ENCODE measurements at regions not wholly inside any gene's neighbourhood (a gene's known extent, or its start where the extent isn't known, plus 50 kb on each side); places are given as distances from the start of the nearest gene placed in this dataset.

DNA sequence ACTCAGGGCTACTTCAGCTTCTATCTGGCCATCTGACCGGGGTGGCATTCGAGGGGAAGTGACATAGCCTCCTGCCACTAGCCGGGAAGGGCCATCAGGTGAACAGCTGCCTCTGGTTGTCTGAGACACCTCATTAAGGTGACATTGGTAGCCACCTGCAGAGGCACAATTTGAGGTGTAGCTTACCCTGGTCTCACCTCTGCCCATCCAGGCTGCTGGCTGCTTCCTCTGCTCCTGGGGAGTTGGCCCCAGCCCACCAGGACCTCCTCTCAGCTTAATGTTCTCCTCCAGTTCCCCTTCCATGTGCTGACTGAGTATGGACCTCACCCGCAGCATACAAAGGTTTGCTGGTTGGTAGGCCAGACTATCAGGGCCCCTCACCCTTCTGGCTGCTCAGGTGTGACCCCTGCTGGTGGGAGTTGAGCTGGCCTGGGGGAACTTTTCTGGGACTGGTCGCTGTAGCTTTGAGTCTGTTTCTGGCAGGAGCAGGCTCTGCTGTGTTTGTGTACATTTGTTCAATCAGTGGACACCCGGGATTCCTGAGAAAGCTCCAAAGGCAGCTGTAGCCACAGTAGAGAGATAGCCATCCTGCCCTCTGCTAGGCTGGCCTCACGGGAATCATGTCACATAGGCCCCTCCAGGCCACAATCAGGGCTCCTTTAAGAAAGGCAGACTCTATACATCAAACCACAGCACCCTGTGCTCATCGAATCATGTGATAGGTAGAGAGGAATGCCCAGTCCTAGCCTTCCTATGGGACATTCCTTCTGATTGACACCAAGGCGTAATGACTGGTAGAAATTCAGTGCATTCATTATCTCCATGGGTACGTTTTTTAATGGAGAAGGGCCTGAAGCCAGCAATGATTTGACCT lies 295.1 kb upstream of the PLET1 start:
- H3K27ac ChIP-seq (ENCODE audit: low read length): no peak overlapping the region
- H2AFZ ChIP-seq (ENCODE audit: low read depth, low read length): no peak overlapping the region
- no peaks in the 10 kb centered on the region for H4K20me1 ChIP-seq (ENCODE audit: insufficient read depth, low read length)
- no peaks in the 10 kb centered on the region for H3K4me1 ChIP-seq (ENCODE audit: low read length)
- H3K79me2 ChIP-seq (ENCODE audit: low read length): no peaks in the 10 kb centered on the region
- peaks cover 23% of the 10 kb centered on the region for H3K27me3 ChIP-seq (ENCODE audit: low read depth, low read length)
- H3K4me3 ChIP-seq (ENCODE audit: low read length): no peak overlapping the region
- no peak overlapping the region for H3K9ac ChIP-seq (ENCODE audit: low read length)
- H3K4me2 ChIP-seq (ENCODE audit: low read length): no peak overlapping the region
- H3K36me3 ChIP-seq (replicated peaks; ENCODE audit: low read depth, low read length): no peaks in the 10 kb centered on the region
- no peak for TF ChIP-seq EZH2phosphoT487 (IDR thresholded peaks at IDR 0.05; ENCODE audit: low read depth)
- TF ChIP-seq, protein P1, sequence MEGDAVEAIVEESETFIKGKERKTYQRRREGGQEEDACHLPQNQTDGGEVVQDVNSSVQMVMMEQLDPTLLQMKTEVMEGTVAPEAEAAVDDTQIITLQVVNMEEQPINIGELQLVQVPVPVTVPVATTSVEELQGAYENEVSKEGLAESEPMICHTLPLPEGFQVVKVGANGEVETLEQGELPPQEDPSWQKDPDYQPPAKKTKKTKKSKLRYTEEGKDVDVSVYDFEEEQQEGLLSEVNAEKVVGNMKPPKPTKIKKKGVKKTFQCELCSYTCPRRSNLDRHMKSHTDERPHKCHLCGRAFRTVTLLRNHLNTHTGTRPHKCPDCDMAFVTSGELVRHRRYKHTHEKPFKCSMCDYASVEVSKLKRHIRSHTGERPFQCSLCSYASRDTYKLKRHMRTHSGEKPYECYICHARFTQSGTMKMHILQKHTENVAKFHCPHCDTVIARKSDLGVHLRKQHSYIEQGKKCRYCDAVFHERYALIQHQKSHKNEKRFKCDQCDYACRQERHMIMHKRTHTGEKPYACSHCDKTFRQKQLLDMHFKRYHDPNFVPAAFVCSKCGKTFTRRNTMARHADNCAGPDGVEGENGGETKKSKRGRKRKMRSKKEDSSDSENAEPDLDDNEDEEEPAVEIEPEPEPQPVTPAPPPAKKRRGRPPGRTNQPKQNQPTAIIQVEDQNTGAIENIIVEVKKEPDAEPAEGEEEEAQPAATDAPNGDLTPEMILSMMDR (IDR thresholded peaks at IDR 0.05; ENCODE audit: low read depth, low read length): peak; percentile 65
- H3K9me3 ChIP-seq (ENCODE audit: insufficient read depth, low read length): no peaks in the 10 kb centered on the region

DNA sequence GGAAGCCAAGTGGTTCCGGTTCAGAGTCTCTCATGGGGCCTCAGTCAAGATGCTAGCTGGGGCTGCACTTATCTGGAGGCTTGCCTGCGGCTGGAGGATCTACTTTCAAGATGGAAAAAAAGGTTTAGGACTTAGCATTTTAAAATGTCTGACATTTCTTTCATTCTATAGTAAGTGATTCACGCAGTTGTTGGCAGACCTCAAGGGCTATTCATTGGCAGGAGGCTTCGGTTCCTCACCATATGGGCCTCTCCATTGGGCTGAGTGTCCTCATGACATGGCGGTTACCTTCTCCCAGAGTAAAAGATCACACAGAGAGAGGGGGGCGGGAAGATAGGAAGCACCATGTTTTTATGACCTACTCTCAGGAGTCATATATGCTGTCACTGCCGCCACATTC lies 298.0 kb upstream of the PLET1 start:
- peaks cover 28% of the 10 kb centered on the region for H3K27me3 ChIP-seq (ENCODE audit: low read depth, low read length)
- no peaks in the 10 kb centered on the region for H3K79me2 ChIP-seq (ENCODE audit: low read length)
- H3K4me2 ChIP-seq (ENCODE audit: low read length): no peak overlapping the region
- H3K4me1 ChIP-seq (ENCODE audit: low read length): no peaks in the 10 kb centered on the region
- H3K9ac ChIP-seq (ENCODE audit: low read length): no peak overlapping the region
- no peak overlapping the region for H2AFZ ChIP-seq (ENCODE audit: low read depth, low read length)
- H3K36me3 ChIP-seq (replicated peaks; ENCODE audit: low read depth, low read length): no peaks in the 10 kb centered on the region
- TF ChIP-seq EZH2phosphoT487 (IDR thresholded peaks at IDR 0.05; ENCODE audit: low read depth): no peak
- TF ChIP-seq, protein P1 (IDR thresholded peaks at IDR 0.05; ENCODE audit: low read depth, low read length): no peak
- H3K27ac ChIP-seq (ENCODE audit: low read length): no peak overlapping the region
- no peak overlapping the region for H3K4me3 ChIP-seq (ENCODE audit: low read length)
- H3K9me3 ChIP-seq (ENCODE audit: insufficient read depth, low read length): no peaks in the 10 kb centered on the region
- no peaks in the 10 kb centered on the region for H4K20me1 ChIP-seq (ENCODE audit: insufficient read depth, low read length)

DNA sequence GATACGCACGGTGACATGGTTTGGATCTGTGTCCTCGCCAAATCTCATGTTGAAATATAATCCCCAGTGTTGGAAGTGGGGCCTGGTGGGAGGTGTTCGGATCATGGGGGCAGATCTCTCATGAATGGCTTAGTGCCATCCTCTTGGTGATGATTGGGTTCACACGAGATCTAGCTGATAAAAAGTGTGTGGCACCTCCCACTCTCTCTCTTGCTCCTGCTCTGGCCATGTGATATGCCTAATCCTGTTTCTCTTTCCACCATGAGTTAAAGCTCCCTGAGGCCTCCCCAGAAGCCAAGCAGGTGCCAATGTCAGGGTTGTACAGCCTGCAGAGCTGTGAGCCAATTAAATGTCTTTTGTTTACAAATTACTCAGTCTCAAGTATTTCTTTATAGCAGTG lies 303.1 kb upstream of the PLET1 start:
- Histone ChIP-seq H3K4me1 (ENCODE audit: low read length) (no peaks in the 10 kb centered on the region), H3K9ac (ENCODE audit: low read length) (no peak overlapping the region), H3K9me3 (ENCODE audit: insufficient read depth, low read length) (no peaks in the 10 kb centered on the region), H3K4me3 (ENCODE audit: low read length) (no peak overlapping the region), H3K79me2 (ENCODE audit: low read length) (no peaks in the 10 kb centered on the region), H3K27me3 (ENCODE audit: low read depth, low read length) (peaks cover 40% of the 10 kb centered on the region), H4K20me1 (ENCODE audit: insufficient read depth, low read length) (no peaks in the 10 kb centered on the region), H3K4me2 (ENCODE audit: low read length) (no peak overlapping the region), H3K36me3 (replicated peaks; ENCODE audit: low read depth, low read length) (no peaks in the 10 kb centered on the region), H2AFZ (ENCODE audit: low read depth, low read length) (no peak overlapping the region), H3K27ac (ENCODE audit: low read length) (no peak overlapping the region)
- TF ChIP-seq, protein P1 (IDR thresholded peaks at IDR 0.05; ENCODE audit: low read depth, low read length): no peak
- no peak for TF ChIP-seq EZH2phosphoT487 (IDR thresholded peaks at IDR 0.05; ENCODE audit: low read depth)

DNA sequence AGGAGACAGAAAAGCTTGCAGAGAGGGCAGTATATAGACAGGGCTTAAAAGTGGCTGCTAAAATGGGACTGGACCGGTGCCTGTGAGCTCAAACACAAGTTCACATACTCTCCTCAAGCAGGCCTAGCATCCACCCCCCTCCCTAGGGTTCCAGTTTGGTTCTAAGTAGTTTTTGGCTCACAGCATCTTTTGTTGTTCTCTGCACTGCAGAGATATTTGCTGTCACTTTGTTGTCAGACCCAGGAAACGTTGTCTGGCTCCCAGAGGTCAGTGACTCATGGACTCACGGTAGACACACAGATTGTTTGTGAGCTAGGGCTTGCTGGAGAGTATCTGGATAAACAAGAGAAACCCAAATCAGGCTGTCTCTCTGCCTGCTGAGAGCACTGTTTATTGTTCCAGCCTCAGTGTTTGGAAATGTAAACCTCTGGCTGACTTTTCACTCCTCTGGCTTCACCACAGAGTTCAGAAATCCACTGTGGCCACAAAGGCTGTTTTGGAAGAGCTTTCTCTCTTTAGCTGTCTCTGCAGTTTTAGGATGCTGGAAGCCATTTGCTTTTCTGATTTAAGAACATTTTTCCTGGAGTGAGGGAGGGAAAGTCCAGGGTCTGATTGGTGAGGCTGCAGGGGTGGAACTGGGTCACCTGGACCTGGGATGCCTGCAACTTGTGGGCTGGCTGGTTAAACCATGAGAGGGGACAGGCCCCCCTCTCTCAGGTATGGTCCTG lies 303.7 kb upstream of the PLET1 start:
- no peaks in the 10 kb centered on the region for H3K79me2 ChIP-seq (ENCODE audit: low read length)
- TF ChIP-seq, protein P1 (IDR thresholded peaks at IDR 0.05; ENCODE audit: low read depth, low read length): no peak
- no peak for TF ChIP-seq EZH2phosphoT487 (IDR thresholded peaks at IDR 0.05; ENCODE audit: low read depth)
- H3K9ac ChIP-seq (ENCODE audit: low read length): no peak overlapping the region
- H3K4me1 ChIP-seq (ENCODE audit: low read length): no peaks in the 10 kb centered on the region
- H3K27ac ChIP-seq (ENCODE audit: low read length): no peak overlapping the region
- H3K9me3 ChIP-seq (ENCODE audit: insufficient read depth, low read length): no peaks in the 10 kb centered on the region
- H3K4me3 ChIP-seq (ENCODE audit: low read length): no peak overlapping the region
- H3K27me3 ChIP-seq (ENCODE audit: low read depth, low read length): peaks cover 45% of the 10 kb centered on the region
- H3K4me2 ChIP-seq (ENCODE audit: low read length): no peak overlapping the region
- no peaks in the 10 kb centered on the region for H4K20me1 ChIP-seq (ENCODE audit: insufficient read depth, low read length)
- no peak overlapping the region for H2AFZ ChIP-seq (ENCODE audit: low read depth, low read length)
- no peaks in the 10 kb centered on the region for H3K36me3 ChIP-seq (replicated peaks; ENCODE audit: low read depth, low read length)

Measured in OCI-LY3 (cell line).